GM19395 (cell line): ENCODE measurements at regions not wholly inside any gene's neighbourhood (a gene's known extent, or its start where the extent isn't known, plus 50 kb on each side); places are given as distances from the start of the nearest gene placed in this dataset.

Experiments used
- ATAC-seq: cut with Tn5 transposase; IDR thresholded peaks from one replicate; pipeline ENCODE4 v1.9.1; 2021; ENCODE audit warnings: mild to moderate bottlenecking, moderate library complexity; ENCODE audit not compliant: unreplicated experiment

DNA sequence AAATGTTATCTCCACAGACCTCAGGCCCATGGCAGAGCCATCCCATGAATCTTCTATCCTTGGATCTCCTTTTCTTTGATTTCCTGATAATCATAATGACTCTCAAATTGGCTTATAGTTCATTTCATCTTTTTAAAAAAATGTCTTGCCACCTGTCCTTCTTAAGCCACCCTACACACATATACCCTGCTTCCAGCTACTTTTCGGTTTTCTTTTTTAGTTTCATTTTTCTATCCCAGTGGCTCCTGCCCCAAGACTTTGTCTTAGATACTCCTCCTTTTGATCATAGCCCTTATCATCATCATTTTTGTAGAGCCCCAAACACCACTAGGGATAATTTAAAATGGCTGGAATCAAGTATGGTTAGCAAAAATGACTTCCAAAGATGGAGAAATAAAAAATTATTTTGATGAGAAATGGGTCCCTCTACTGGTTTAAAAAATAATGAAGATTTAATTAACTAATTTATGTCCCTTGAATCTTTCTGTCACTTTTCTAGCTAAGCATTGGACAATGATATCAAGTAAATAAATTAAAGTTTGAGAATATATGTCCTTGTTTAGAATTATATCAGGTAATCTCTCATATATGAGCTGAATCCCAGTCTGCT, 277.3 kb upstream of the SEMA3D start:
- no peak for ATAC-seq

DNA sequence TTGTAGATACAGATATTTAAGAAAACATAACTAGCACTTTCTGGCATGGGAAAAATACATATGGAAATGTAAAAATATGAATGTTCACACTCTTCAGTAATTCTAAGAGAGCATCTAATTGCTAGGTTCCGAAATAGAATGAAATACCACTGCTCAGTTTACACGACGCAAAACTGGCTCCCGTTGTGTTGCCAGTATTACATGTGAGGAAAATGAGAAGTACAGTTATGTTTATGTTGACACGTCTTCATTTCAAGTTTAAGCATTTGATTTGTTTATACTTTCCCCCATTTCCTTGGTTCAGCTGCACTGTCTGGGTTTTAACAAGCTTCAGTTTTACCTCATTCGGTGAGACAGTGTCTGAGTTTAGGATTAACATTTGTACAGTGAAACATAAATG, 275.8 kb upstream of the SEMA3D start:
- no peak for ATAC-seq

DNA sequence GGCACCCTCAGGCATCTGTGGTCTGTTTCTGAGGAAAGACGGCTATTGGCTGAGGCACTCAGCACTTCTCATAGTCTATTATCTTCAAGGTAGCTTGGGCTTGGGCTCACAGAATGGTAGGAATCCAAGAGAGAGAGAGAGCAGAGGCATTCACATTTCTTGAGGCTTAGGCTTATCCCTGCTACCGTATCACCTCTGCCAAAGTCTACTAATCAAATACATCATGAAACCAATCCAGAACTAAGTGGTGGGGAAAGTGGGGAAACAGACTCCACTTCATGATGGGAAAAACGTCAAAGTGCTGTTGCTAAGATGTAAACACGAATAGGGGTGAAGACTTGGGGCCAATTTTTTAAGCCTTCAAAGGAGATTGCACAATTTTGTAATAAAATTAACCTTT, 271.1 kb upstream of the SEMA3D start:
- no peak for ATAC-seq

DNA sequence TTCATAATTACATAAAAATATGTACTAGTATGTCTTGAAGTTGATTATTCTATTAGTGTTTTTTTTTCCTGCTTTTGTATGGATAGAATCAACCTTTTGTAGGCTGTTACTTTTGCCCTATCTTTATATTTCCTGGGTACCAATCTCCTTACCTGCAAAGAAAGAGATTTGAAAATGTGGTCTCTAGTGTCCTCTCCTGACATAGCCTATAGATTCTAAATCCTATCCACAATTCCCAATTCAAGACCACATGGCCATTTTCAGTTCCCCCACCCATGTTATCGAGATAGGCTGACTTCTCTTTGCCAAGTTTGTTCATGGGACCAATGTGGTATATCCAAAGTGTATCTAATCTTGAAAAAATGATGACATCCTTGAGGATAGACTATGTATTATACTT, 269.4 kb upstream of the SEMA3D start:
- ATAC-seq = no peak

GRCh38 chr7:85454904-85455303, 268.0 kb upstream of the SEMA3D start:
- no peak for ATAC-seq

GRCh38 chr7:85452674-85453073, 265.8 kb upstream of the SEMA3D start:
- no peak for ATAC-seq

DNA sequence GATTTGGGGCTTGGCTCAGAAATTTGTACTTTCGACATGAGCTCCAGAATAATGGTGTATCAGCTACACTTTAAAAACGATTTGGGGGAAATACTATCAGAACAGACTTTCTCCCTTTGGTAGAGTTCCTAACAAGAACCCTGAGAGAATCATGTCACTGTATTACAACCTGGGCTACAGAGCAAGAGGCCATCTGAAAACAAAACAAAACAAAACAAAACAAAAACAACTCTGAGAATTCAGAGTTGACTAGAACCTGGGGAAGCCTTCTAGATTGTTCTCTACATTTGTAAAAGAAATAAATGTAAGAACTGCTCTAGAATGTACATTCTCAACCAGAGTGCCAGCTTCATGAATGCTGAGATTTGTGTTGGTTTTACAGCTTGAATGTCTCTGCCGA, 262.6 kb upstream of the SEMA3D start:
- ATAC-seq = no peak

GRCh38 chr7:85447004-85447403, 260.1 kb upstream of the SEMA3D start:
- ATAC-seq = no peak

GRCh38 chr7:85426487-85426960, 239.7 kb upstream of the SEMA3D start:
- no peak for ATAC-seq

- ATAC-seq = no peak
Measured at GRCh38 chr7:85424298-85424697, 237.4 kb upstream of the SEMA3D start.

DNA sequence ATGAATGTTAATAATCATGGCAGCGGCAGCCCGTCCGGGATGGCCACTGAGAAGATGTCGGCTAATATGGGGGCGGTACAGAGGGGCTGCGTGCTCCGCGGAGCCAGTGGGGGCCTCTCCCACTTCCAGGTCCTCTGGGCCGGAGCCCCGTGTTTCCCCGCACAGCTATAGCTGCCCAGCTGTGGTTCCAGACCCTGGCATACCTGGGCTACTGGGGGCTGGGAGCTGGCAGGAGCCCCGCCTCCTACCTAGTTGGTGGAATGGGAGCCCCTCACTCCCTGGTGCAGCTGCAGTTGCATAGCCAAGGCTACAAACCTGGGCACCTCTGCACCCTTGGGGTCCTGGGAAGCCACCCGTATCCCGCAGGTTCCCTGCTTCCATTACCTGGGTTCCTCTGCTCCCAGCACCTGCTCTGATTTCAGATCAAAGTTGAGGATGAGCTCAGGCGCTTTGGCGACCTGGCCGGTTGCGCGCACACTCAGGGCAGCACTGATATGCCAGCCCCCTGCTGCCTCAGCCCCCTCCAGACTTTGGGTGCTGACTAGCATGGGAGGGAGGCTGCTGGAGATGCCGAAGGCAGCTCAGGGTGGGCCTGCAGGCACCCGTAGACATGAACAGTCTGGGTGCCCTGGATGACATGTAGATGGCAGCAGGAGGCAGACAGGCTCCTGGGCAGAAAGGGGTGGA, 236.5 kb upstream of the SEMA3D start:
- no peak for ATAC-seq

- ATAC-seq = no peak
Measured at GRCh38 chr7:85415743-85416142, 228.9 kb upstream of the SEMA3D start.

DNA sequence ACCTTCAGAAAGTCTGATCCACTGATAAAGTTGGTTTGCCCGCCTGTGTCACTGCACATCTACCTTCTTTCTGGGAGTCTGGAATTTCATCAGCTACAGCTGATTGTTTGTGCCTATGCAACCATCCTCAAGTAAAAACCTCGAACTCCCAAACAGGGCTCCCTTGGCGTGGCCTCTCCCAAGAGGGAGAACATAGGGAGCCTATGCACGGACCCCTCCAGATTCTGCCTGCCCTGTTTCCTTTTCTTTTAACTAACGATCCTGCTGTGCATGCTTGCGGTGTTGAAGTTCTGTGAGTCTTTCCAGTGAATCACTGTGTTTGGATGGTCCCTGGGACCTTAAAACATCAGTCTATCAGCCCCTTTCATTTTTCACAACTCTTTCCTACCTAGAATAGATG, 226.9 kb upstream of the SEMA3D start:
- no peak for ATAC-seq

- no peak for ATAC-seq
Measured at GRCh38 chr7:85412912-85413311, 226.1 kb upstream of the SEMA3D start.

- no peak for ATAC-seq
Measured at GRCh38 chr7:85407391-85407790, 220.5 kb upstream of the SEMA3D start.

DNA sequence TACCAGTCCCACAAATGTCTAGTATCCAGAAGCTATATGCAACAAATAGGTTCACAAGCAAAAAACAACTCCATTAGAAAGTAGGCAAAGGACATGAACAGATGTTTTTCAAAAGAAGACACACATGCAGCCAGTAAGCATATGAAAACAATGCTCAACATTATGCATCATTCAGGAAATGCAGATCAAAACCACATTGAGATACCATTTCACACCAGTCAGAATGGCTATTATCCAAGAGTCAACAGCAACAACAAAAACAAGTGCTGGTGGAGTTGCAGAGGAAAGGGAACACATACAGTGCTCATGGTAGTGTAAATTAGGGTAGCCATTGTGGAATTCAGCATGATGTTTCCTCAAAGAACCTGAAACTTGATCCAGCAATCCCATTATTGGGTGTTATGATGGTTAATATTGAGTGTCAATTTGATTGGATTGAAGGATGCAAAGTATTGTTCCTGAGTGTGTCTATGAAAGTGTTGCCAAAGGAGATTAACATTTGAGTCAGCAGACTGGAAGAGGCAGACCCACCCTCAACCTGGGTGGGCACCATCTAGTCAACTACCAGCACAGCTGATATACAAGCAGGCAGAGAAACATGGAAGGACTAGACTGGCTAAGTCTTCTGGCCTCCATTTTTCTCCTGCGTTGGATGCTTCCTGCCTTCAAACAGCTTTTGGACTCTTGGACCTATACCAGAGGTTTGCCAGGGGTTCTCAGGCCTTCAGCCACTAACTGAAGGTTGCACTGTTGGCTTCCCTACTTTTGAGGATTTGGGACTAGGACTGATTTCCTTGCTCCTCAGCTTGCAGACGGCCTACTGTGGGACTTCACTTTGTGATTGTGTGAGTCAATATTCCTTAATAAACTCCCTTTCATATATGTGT, 218.4 kb upstream of the SEMA3D start:
- no peak for ATAC-seq

DNA sequence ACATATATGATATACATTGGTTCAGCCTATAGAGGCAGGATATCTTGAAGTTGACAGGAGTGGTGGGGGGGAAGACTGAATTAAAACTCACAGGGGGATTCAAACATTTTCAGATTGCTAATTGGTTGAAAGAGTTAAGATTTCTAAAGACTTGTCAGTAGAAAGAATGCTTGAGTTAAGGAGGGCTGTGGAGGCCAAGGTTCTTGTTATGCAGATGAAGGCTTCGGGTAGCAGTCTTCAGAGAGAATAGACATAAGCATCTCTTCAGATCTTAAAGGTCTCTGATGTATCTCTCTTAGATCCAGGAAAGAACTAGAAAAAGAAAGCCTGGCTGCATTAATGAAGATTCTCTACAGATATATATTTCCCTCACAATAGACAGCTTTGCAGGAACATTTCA, 209.8 kb upstream of the SEMA3D start:
- ATAC-seq = no peak

- ATAC-seq = no peak
Measured at GRCh38 chr7:85392789-85393188, 205.9 kb upstream of the SEMA3D start.

- no peak for ATAC-seq
Measured at GRCh38 chr7:85392326-85392725, 205.5 kb upstream of the SEMA3D start.

- ATAC-seq = no peak
Measured at GRCh38 chr7:85386460-85386859, 199.6 kb upstream of the SEMA3D start.

GRCh38 chr7:85384392-85384791, 197.5 kb upstream of the SEMA3D start:
- no peak for ATAC-seq

DNA sequence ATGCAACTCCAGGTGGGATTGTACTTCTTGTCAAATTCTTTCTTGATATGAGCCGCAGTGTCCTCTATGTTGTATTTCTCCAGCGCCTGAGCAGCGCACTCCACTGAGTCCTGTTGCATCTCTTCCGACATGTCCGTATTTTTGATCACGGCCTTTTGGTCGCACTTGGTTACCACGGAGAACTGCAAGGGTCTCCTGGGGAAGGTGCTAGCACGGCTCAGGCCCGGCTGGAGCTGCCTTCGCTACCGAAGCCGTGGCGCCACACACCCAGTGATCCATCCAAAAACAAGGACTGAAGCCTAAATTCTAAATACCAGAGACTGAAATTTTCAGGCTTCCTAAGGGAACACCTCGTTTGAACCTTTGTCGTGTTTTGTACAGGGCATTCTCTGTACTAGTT, 194.4 kb upstream of the SEMA3D start:
- no peak for ATAC-seq
